ENCODE measurements at regions not wholly inside any gene's neighbourhood (a gene's known extent, or its start where the extent isn't known, plus 50 kb on each side); places are given as distances from the start of the nearest gene placed in this dataset.

GRCh38 chr20:24732076-24732475, 217.0 kb upstream of the CST7 start:
- H3K4me3 ChIP-seq (IDR thresholded peaks at IDR 0.05; ENCODE audit: insufficient read depth, low read depth, low read length) = no peak overlapping the region
- H3K4me2 ChIP-seq = no peak overlapping the region
- no peaks in the 10 kb centered on the region for H3K79me2 ChIP-seq (ENCODE audit: insufficient read depth, low read depth)
- H3K27me3 ChIP-seq (ENCODE audit: insufficient read depth, low read depth) = no peaks in the 10 kb centered on the region
- H3K36me3 ChIP-seq (ENCODE audit: insufficient read depth) = no peaks in the 10 kb centered on the region
- no peaks in the 10 kb centered on the region for H4K20me1 ChIP-seq (ENCODE audit: insufficient read depth)
- no peak overlapping the region for H3K27ac ChIP-seq
- no peak overlapping the region for H2AFZ ChIP-seq (ENCODE audit: low read depth)
- no peak for TF ChIP-seq CTCF (conservative IDR thresholded peaks at IDR 0.05; ENCODE audit: low read depth, low read length)
- no peak overlapping the region for H3K9ac ChIP-seq
- no peaks in the 10 kb centered on the region for H3K4me1 ChIP-seq (ENCODE audit: low read depth, poor library complexity, severe bottlenecking)

- Histone ChIP-seq H2AFZ (ENCODE audit: low read depth) (no peak overlapping the region), H3K4me3 (IDR thresholded peaks at IDR 0.05; ENCODE audit: insufficient read depth, low read depth, low read length) (no peak overlapping the region), H3K9ac (no peak overlapping the region)
These were observed 216.5 kb upstream of the CST7 start for GRCh38 chr20:24732599-24732998.

GRCh38 chr20:24733416-24733815, 215.7 kb upstream of the CST7 start:
- H3K9ac ChIP-seq = no peak overlapping the region
- no peaks in the 10 kb centered on the region for H4K20me1 ChIP-seq (ENCODE audit: insufficient read depth)
- H2AFZ ChIP-seq (ENCODE audit: low read depth) = no peak overlapping the region
- H3K36me3 ChIP-seq (ENCODE audit: insufficient read depth) = no peaks in the 10 kb centered on the region
- H3K27ac ChIP-seq = no peak overlapping the region
- H3K27me3 ChIP-seq (ENCODE audit: insufficient read depth, low read depth) = no peaks in the 10 kb centered on the region
- no peak overlapping the region for H3K4me3 ChIP-seq (IDR thresholded peaks at IDR 0.05; ENCODE audit: insufficient read depth, low read depth, low read length)
- no peaks in the 10 kb centered on the region for H3K79me2 ChIP-seq (ENCODE audit: insufficient read depth, low read depth)
- TF ChIP-seq CTCF (conservative IDR thresholded peaks at IDR 0.05; ENCODE audit: low read depth, low read length) = no peak
- no peaks in the 10 kb centered on the region for H3K4me1 ChIP-seq (ENCODE audit: low read depth, poor library complexity, severe bottlenecking)
- no peak overlapping the region for H3K4me2 ChIP-seq

More at GRCh38 chr20:24732599-24732998, 216.5 kb upstream of the CST7 start:
- H3K4me1 ChIP-seq (ENCODE audit: low read depth, poor library complexity, severe bottlenecking) = no peaks in the 10 kb centered on the region
- H3K27ac ChIP-seq = no peak overlapping the region
- no peaks in the 10 kb centered on the region for H3K27me3 ChIP-seq (ENCODE audit: insufficient read depth, low read depth)
- no peak for TF ChIP-seq CTCF (conservative IDR thresholded peaks at IDR 0.05; ENCODE audit: low read depth, low read length)
- H3K36me3 ChIP-seq (ENCODE audit: insufficient read depth) = no peaks in the 10 kb centered on the region
- H3K4me2 ChIP-seq = no peak overlapping the region
- no peaks in the 10 kb centered on the region for H4K20me1 ChIP-seq (ENCODE audit: insufficient read depth)
- no peaks in the 10 kb centered on the region for H3K79me2 ChIP-seq (ENCODE audit: insufficient read depth, low read depth)

- H3K9ac ChIP-seq = no peak overlapping the region
- no peaks in the 10 kb centered on the region for H3K36me3 ChIP-seq (ENCODE audit: insufficient read depth)
- TF ChIP-seq CTCF (conservative IDR thresholded peaks at IDR 0.05; ENCODE audit: low read depth, low read length) = no peak
- H3K27ac ChIP-seq = no peak overlapping the region
- H3K4me1 ChIP-seq (ENCODE audit: low read depth, poor library complexity, severe bottlenecking) = no peaks in the 10 kb centered on the region
- no peak overlapping the region for H2AFZ ChIP-seq (ENCODE audit: low read depth)
- no peaks in the 10 kb centered on the region for H4K20me1 ChIP-seq (ENCODE audit: insufficient read depth)
- H3K79me2 ChIP-seq (ENCODE audit: insufficient read depth, low read depth) = no peaks in the 10 kb centered on the region
- H3K4me2 ChIP-seq = no peak overlapping the region
- no peaks in the 10 kb centered on the region for H3K27me3 ChIP-seq (ENCODE audit: insufficient read depth, low read depth)
- H3K4me3 ChIP-seq (IDR thresholded peaks at IDR 0.05; ENCODE audit: insufficient read depth, low read depth, low read length) = no peak overlapping the region
These were observed 214.9 kb upstream of the CST7 start for GRCh38 chr20:24734139-24734538.
